Activated CD8-positive, alpha-beta memory T cell treated with anti-CD3 and anti-CD28 coated beads for 36 hours (primary cell): ENCODE measurements at regions not wholly inside any gene's neighbourhood (a gene's known extent, or its start where the extent isn't known, plus 50 kb on each side); places are given as distances from the start of the nearest gene placed in this dataset.

ENCODE experiments used
- CTCF ChIA-PET: fragments of 350-600 bp; sonication (Branson Sonifier 250); formaldehyde crosslinking; loops from one replicate; lab custom pipeline; 2021; ENCODE audit warnings: antibody characterized with exemption; lab: Charles Lee
- POLR2A ChIA-PET: fragments of 350-600 bp; sonication (Branson Sonifier 250); formaldehyde crosslinking; loops from one replicate; lab custom pipeline; 2021; ENCODE audit warnings: antibody characterized with exemption; lab: Charles Lee

DNA sequence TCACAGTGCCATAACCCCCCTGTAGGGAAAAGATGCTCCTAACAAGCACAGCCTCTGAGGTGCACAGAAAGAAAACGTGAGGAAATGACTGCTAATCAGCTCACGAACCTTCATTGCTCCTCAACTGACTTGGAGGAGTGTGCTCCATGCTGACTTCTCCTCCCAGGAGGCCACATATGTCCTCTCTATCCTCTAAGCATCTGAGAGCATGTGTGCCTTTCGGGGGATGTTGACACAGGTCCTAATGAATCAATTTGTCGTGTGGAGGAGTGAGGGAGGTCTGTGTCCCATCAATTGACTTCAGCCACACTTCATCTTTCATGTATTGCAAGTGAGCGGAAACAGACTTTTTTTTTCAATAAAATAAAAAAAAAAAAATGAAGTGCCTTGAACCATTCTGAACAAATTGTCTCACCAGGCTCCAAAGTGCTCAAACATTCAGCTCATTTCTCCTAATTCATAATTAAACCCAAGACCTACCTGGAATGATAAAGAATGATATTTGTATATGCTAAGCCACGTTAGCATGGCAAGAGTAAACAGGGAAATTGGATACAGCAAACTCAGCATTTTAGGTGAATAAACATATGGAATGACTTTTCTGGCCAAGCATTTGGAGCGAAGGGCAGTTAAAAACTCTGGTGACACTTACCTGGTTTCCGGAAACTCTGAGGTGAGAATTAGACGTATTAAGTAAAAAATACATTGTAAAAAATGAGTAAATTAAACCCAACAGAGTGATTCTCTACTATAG, 317.6 kb upstream of the FAT3 start:
- POLR2A ChIA-PET = no interaction called here
- CTCF ChIA-PET = no interaction called here

DNA sequence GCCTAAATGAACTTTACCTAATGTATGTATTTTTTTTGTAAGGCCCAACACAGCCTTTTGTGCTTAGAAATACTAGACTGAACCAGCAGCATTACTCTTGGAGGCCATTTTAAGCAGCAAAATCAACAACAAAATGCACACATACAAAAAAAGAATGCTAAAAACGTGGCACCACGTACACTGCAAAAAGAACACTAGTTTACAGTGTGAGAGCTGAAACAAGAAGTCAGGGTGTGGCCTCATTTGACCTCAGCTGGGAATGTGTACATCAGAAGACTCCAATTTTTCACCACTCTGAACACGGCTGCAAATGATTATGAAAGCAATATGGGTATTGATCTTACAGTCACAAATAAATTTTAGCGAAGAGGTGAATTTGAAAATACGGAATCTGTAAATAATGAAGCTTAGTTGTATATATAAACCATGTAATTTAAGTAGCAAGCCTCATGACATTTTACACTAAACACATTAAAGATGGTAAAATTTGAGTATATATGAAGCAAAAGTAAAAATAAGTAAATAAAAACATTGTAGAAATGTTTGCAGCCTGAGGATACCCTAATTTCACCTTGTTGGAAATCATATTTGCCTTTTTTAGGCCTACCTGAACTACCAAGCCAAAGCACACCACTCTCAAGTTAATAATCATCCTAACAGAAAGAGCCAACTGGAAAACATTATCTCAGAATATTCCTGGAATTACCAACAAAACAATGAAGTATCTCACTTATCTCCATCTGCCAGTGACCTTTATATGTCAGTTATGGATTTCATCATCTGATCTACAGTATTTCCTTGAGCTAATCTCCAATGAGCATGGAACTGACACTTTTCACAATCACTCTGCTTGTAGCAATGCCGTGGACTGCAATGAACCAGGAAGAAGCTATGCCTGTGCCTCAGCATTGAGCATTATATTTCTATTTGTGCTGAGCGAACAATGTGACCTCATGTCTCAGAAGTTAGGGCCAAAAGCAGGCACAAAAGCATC, 319.5 kb upstream of the FAT3 start:
- CTCF ChIA-PET = no interaction called here
- POLR2A ChIA-PET = no interaction called here

DNA sequence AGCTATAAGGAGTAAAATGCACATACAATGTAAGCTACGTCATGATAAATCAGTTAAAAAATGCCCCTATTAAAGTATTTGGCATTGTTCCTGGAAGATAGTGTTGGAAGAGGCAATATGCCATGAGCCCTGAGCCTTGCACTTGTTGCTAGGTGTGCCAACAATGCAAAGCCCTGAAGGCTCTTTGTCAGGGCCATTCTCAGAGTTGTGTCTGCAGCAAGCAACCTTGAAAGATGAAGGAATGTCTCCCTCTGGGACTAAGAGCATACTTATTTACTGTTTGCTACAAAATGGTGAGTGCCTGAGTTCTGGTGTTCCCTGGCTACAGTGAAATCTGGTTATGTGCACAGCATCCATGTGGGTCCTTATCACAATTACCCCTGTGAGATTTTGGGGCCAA, 322.3 kb upstream of the FAT3 start:
- ChIA-PET POLR2A (no interaction called here), CTCF (no interaction called here)

DNA sequence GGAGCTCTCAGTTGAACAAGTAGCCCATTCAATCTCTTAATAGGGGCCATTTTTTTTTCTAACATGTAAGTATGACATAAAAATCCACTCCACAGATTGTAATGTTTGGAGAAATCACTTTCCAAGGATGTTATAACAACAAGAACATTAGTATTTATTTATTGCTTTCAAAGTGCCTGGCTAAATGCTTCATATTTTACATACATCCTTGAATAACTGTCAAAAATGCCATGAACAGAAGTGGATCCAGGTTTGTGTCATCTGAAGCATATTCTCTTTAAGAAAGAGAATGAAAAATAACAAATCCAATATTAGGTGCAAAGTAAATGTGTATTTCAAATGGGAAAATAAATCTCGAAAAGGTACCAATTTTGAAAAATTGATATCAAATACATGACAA, 344.0 kb upstream of the FAT3 start:
- ChIA-PET CTCF (no interaction called here), POLR2A (no interaction called here)

DNA sequence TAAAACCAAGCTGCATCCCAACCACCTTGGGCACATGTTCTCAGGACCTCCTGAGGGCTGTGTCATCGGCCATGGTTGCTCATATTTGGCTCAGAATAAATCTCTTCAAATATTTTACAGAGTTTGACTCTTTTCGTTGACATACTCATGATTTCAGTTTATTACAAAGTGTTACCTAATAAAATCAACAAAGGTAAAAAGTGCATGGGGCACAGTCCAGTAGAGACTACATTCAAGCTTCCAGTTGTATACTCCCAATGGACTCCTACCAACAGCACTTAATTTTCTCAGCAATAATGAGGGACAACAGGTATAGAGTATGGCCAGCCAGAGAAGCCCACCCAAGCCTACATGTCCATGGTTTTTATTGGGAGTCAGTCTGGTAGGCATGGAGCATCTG, 347.9 kb upstream of the FAT3 start:
- CTCF ChIA-PET = no interaction called here
- POLR2A ChIA-PET = no interaction called here

DNA sequence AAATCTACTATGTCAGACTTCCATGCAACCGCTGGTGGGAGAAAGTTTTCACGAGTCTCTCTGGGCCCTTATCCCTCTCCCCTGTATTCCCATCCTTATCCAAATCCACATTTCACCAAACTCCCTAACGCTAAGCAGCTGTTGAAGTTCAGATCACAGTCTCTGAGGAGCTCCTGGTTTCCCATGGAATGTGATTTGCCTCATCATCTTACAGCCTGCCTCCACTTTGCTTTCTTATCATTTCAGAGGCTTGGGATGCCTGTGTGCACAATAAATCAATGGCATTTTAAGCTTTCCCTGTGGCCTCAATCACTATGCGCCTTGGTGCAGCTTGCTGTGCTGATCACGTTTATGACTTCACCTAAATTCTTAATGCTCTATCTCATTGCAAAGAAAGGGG, 352.4 kb upstream of the FAT3 start:
- ChIA-PET POLR2A (no interaction called here), CTCF (no interaction called here)

DNA sequence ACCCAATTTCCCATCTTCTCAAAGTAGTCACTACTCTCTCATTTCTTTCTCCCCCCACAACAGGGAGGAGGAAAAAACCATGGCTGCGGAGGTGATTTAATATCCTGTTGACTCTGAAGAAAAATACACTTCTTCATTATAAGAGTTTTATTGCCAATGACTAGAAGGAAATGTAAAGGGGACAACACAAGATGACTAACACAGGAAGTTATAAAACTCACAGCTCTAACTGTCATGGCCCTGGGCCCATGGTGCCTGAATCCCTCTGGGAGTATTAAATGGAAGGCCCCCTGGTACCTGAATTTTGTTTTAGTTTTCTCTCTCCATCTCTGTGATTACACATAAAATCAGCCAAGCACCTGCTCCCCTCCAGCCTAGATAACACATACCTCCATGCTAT, 352.8 kb upstream of the FAT3 start:
- CTCF ChIA-PET = no interaction called here

DNA sequence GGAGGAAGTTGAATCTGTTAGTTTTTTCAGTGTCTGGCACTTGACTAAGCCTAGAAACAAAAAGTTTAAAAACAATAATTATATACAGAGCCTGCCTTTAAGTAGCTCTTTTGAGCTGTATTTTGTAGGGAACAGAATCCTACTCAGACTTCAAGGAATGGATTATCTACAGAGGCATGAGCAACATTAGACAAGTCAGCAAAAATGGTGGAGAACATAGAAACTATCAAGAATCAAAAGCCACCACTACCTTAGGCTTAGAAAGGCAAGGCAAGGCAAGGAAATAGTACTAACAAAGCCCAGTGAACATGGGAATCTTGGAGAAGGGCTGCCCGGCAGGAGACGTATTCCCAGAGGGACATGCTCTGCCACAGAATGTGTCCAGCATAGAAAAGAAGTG, 353.6 kb upstream of the FAT3 start:
- ChIA-PET POLR2A (no interaction called here), CTCF (no interaction called here)

More for the DNA sequence above, 352.8 kb upstream of the FAT3 start:
- POLR2A ChIA-PET = no interaction called here

DNA sequence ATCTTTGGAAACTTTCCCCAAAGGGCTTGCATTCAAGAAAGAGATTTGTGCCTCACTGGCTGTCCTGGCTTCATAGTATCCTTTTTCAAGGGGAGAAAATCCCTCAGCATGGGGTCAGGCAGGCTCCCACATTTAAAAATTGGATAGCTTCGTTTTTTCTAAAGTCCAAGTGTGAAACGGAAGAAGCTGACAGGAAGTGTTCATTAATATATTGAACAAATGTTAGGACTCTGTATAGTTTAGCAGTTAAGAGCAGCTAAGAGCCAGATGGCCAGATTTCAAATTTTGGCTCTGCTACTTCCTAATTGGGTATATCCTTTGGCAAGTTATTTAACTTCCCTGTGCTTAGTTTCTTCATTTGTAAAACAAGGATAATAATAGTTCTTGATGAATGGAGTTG, 354.9 kb upstream of the FAT3 start:
- POLR2A ChIA-PET = no interaction called here
- CTCF ChIA-PET = no interaction called here

DNA sequence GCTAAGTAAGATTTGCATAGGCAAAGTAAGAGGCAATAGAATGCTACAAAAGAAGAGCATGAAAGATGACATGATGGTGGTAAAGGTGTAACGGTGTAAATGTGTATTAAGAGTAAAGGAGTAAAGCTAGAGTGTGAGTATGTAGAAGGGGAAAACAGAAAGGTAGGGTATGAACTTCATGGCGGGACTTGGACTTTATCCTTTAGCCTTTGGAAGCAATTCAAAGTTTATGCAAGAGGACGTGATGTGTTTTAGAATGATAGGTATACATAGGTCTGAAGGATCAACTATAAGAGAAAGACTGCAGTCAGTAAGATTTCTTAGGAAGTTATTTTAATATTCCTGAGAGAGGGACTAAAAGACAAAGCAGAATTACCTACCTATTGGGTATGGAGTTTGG, 358.0 kb upstream of the FAT3 start:
- ChIA-PET CTCF (no interaction called here), POLR2A (no interaction called here)

DNA sequence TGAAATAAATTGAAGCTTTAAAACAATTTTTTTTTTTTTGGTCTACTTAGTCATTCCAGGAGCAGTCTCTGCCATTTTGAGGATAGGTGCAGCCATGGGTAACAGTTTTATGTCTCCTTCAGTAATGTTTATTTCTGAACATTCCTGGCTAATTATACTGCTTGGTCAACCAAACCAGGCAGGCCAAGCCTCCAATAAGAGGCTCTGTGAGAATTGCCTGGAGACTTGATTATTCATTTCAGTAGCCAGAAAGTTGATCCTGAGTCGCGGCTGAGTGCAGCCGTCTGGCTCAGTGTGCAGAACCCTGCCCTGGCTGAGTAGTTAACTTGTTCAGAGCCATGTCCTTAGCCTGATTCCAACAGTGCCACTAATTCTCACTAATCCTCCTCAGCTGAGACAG, 364.0 kb upstream of the FAT3 start:
- ChIA-PET POLR2A (no interaction called here), CTCF (no interaction called here)

DNA sequence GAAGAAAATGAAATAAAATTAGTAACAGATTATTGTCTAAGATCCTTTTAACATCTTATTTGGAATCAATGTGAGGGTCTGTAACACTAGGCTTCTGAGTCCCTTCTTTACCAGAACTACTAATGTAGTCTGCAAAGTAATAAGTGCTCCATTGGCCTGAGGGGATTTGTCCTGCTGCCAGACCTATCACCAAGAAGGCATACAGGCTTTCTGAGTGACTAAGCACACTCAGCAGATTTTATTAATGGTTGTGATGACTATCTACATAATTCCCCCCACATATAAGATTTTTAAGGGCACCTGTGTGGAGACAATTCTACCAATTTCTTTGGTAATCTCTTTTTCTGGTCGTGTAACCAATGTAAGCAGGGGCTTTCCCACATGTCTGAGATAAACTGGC, 365.0 kb upstream of the FAT3 start:
- POLR2A ChIA-PET = no interaction called here
- CTCF ChIA-PET = interaction anchor here (1.2 kb wide), 1 partner anchor 50 kb away, joined by 3 read pairs; no protein-coding TSS in a partner anchor

DNA sequence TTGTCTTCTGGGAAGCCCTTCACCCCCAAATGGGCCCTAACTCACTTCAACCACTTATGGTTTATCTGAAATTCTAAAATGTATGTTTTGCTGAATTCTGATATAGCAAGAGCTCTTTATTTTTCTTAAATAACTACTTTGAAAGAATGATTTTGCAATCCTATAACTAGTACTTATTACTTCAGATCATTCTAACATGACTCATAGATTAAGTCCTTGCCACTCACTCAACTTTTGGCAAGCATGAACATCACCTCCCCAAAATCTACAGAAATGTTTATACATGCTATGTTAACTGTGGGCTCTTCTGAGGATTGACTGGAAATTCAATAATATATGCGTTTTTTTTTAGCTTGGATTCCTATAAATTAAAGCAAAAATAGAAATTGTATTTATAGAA, 367.4 kb upstream of the FAT3 start:
- ChIA-PET POLR2A (no interaction called here), CTCF (no interaction called here)

DNA sequence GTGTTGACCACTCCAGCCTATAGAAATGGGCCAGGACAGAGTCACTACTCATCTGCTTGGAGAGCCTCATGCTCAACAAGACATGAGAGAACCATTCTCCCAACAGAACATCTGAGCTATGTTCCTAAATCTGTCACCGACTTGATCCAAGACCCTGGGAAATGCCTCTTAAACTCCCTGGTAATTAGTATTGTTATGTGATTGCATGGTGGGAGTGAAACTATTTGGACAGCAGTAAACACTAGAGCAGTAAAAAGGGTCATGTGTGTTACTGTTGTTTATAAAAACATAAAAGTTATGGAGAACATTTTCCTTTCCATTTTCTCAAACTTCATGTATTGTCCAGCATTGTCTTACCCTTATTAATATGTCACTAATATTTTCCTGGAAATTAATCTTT, 369.8 kb upstream of the FAT3 start:
- ChIA-PET POLR2A (no interaction called here), CTCF (no interaction called here)

DNA sequence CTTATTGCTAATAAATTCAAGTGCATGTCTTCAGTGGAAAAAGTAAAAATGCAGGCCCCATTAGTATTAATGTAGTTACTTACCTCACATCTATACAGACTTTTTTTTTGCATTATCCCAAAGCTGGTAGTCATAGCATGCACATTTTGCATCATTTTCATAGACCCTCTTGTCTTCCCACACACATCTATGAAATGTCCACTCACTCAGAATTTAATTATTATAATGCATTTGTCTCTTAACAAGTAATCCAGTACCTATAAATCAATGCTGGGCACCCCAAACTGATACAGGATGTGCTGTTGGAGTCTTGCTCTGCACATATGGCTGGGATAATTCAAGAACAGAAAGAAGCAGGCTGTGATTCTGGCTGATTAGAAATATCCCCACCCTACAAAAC, 370.4 kb upstream of the FAT3 start:
- POLR2A ChIA-PET = no interaction called here
- CTCF ChIA-PET = no interaction called here

DNA sequence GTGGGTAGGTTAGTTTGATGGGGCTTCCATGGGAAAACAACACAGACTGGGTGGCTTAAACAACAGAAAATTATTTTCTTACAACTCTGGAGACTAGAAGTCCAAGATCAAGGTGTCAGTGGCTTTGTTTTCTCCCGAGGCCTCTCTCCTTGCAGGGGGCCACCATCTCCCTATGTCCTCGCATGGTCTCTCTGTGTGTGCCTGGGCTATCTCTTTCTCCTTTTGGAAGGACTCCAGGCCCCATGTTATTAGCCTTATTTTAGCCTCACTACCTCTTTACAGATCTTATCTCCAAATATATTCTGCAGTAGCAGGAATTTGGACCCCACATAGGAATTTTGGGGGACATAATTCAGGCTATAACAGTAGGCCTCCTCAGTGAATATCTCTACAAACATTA, 372.7 kb upstream of the FAT3 start:
- CTCF ChIA-PET = no interaction called here
- POLR2A ChIA-PET = no interaction called here

DNA sequence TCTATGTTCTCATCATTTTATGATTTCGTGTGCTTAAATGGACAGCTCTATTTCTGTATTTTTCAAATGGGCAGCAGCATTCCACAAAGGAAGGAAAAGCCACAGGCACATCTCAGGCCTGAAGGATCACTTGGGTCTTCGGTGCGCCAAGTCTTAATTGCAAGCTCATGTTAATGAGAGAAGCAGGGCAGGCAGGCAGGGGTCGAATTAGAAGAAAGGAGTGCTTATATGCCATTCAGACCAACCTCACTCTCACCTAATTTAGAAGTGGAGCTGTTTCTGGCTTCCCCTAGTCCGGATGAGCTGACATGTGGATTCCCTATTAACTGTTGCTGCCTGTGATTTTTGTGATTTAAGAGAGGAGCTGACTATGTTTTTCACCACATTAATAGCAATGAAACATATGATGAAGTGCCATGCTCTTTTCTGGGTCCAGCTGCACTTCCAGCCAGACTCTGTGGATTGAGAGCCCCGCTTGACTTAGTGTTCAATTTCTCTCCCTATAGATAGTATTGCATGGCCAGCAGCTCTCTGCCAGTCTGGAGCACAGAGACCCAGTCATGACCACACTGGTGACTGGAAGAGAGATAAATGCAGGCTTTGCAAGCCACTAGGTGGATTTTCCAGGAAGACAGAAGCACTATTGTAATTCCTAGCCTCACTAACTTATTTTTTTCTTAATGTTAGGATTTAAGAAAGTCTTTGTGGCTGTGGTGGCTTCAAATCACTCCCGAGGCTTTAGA, 373.9 kb upstream of the FAT3 start:
- ChIA-PET CTCF (no interaction called here), POLR2A (no interaction called here)

DNA sequence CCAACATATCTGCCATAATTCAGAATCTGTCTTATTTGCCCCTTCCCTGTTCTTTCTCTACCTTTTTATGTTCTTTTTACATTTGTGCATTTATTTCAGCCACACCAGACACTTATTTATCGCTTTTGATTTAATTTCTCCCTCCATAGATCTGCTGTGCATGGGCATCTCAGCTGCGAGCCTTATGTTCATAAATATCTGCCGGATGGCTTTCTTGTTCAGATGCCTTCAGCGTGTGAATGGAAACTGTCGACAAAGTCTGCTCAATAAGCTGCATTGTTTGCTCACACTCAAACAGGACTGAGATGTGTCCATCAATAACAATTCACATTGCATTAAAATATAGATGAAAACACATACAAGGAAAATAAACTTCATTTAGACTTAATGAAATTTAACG, 374.6 kb upstream of the FAT3 start:
- POLR2A ChIA-PET = no interaction called here

DNA sequence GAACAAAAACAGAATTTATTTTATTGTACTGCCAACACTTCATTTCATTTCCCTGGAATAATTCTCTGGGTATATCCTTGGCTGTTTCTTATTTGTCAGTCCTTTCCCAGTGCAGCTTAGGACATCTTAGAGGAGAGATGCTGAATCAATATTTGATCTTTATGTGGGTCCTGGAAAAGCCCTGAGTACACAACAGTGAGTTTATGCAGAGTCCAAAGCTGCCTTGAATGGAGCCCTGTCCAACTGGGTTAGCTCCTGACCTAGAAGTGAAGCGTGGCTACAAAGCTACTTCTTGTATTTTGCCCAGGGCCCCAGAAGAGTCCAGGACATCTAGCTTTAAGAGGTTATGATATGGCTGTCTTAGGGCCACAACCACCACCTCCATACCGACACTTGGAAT, 378.0 kb upstream of the FAT3 start:
- ChIA-PET CTCF (no interaction called here), POLR2A (no interaction called here)

More for the DNA sequence above, 374.6 kb upstream of the FAT3 start:
- CTCF ChIA-PET = no interaction called here

DNA sequence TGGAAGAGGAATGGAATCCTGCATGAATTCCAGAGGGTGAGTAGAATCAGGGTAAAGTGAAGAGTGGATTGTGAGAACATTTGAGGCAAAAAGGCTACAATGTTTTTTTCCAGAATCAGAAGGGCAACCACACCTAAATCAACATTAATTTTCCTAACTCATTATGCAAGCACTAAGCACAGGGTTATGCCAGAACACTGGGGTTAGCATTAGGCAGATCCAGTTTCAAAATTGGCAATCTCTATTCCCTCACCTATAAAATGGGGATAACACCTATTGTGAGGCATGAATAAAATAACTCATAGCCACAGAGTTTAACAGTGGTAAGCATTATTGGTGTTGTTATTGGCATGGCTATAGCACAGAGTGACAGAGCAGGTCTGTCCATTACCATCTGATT, 378.6 kb upstream of the FAT3 start:
- CTCF ChIA-PET = no interaction called here
- POLR2A ChIA-PET = no interaction called here
